ENCODE measurements at regions not wholly inside any gene's neighbourhood (a gene's known extent, or its start where the extent isn't known, plus 50 kb on each side); places are given as distances from the start of the nearest gene placed in this dataset.

GRCh38 chr17:13761038-13761603, 159.4 kb upstream of the HS3ST3A1 start:
- Histone ChIP-seq H3K9ac (replicated peaks; ENCODE audit: extremely low read depth, insufficient read depth, low read length) (no peak overlapping the region), H3K9me3 (replicated peaks; ENCODE audit: control insufficient read depth, insufficient read depth, low read length) (no peaks in the 10 kb centered on the region), H3K36me3 (ENCODE audit: control insufficient read depth in 2 of 2, extremely low read depth in 1 of 2, insufficient read depth in 2 of 2, low read length in 2 of 2) (no peaks in the 10 kb centered on the region), H3K9me1 (replicated peaks; ENCODE audit: control insufficient read depth, extremely low read depth, insufficient read depth, low read length) (no peaks in the 10 kb centered on the region), H4K20me1 (replicated peaks; ENCODE audit: control insufficient read depth, extremely low read depth, insufficient read depth, low read length) (no peaks in the 10 kb centered on the region), H3K4me3 (replicated peaks in 1 of 3; ENCODE audit: insufficient read depth in 1 of 3, low read depth in 1 of 3, low read length in 3 of 3) (no peak overlapping the region), H3K4me2 (ENCODE audit: insufficient read depth, low read length) (no peak overlapping the region), H3K79me2 (ENCODE audit: control insufficient read depth, insufficient read depth, low read length) (no peaks in the 10 kb centered on the region), H2AFZ (ENCODE audit: low read depth, low read length) (no peak overlapping the region), H3K27me3 (ENCODE audit: control insufficient read depth in 2 of 2, insufficient read depth in 2 of 2, low read length in 2 of 2) (no peaks in the 10 kb centered on the region), H3K27ac (ENCODE audit: insufficient read depth, low read depth, low read length) (no peak overlapping the region), H3K4me1 (ENCODE audit: control insufficient read depth, extremely low read depth, insufficient read depth, low read length) (no peaks in the 10 kb centered on the region)
- DNase-seq (ENCODE audit: low read depth, low spot score) (no peak), FAIRE-seq (no peak)
- intact Hi-C loops (cut with micrococcal nuclease) (no loop called here), dilution Hi-C loops (cut with MboI; ENCODE audit: extremely low pct_ligation_motif_present, low sequenced_read_pairs) (no loop called here)
- ChIA-PET POLR2A (no interaction called here), CTCF (no interaction called here)
- no peak for TF ChIP-seq MYC (IDR thresholded peaks at IDR 0.05; ENCODE audit: low read depth, low read length)
- no peak for TF ChIP-seq EZH2 (IDR thresholded peaks at IDR 0.05; ENCODE audit: borderline replicate concordance, low read depth, low read length, severe bottlenecking)
- TF ChIP-seq JUN (IDR thresholded peaks at IDR 0.05; ENCODE audit: borderline replicate concordance, insufficient read depth, insufficient read length, low read depth), result no peak
- TF ChIP-seq FOS (IDR thresholded peaks at IDR 0.05; ENCODE audit: borderline replicate concordance, insufficient read depth, low read length), result no peak
- TF ChIP-seq POLR2AphosphoS5 (IDR thresholded peaks at IDR 0.05; ENCODE audit: insufficient read depth, low read depth, low read length), result no peak
- TF ChIP-seq MAX (IDR thresholded peaks at IDR 0.05; ENCODE audit: insufficient read depth, insufficient read length), result no peak
- no peak for TF ChIP-seq CTCF (IDR thresholded peaks at IDR 0.05; ENCODE audit: extremely low read depth in 1 of 2, insufficient read depth in 1 of 2, low read depth in 1 of 2, low read length in 2 of 2)
- TF ChIP-seq GATA2 (IDR thresholded peaks at IDR 0.05; ENCODE audit: insufficient read depth, insufficient read length, low read depth, low read length), result no peak
- TF ChIP-seq POLR2A (IDR thresholded peaks at IDR 0.05; ENCODE audit: low read depth, low read length), result no peak
- no TSS peak for BruUV-seq (replicated peaks)

Measured in endothelial cell of umbilical vein (primary cell).